K562 (cell line): ENCODE measurements at regions not wholly inside any gene's neighbourhood (a gene's known extent, or its start where the extent isn't known, plus 50 kb on each side); places are given as distances from the start of the nearest gene placed in this dataset.
A peak's percentile ranks its signal among the peaks of the same experiment; 100 is the strongest.

Experiments
- ARID1B ChIP-seq: fragments of 450-650 bp; IDR thresholded peaks from 2 replicates; pipeline ENCODE4 v1.6.1; 2016; ENCODE audit warnings: antibody characterized with exemption, mild to moderate bottlenecking, inconsistent platforms
- DDX20 ChIP-seq: fragments of 450-650 bp; IDR thresholded peaks from 2 replicates; pipeline ENCODE4 v1.6.1; 2016; ENCODE audit warnings: missing genetic modification characterization, low read depth, mild to moderate bottlenecking, missing compliant biosample characterization, moderate library complexity
- GATA2 ChIP-seq: sonication (generic); formaldehyde crosslinking; IDR thresholded peaks from 2 replicates; pipeline ENCODE4 v1.4.0; 2020; ENCODE audit warnings: mild to moderate bottlenecking, missing genetic modification reagents
- GMEB1 ChIP-seq: fragments of 250-450 bp; sonication (Bioruptor Pico); IDR thresholded peaks from 2 replicates; pipeline ENCODE4 v1.4.0; 2020; ENCODE audit warnings: mild to moderate bottlenecking
- HNRNPH1 ChIP-seq: fragments of 200-400 bp; formaldehyde crosslinking; optimal IDR thresholded peaks from 2 replicates; pipeline ENCODE3; 2017; ENCODE audit warnings: low read depth, mild to moderate bottlenecking, low read length, moderate library complexity
- ILF3 ChIP-seq: fragments of 450-650 bp; IDR thresholded peaks from 2 replicates; pipeline ENCODE4 v1.6.1; 2018; ENCODE audit warnings: antibody characterized with exemption, mild to moderate bottlenecking, moderate library complexity, borderline replicate concordance
- KAT2B ChIP-seq: IDR thresholded peaks from one replicate; pipeline ENCODE4 v1.6.1; 2012; ENCODE audit warnings: low read depth, mild to moderate bottlenecking, control low read depth, inconsistent platforms, low read length, moderate library complexity
- L3MBTL2 ChIP-seq: fragments of 450-650 bp; IDR thresholded peaks from 2 replicates; pipeline ENCODE4 v1.6.1; 2016; ENCODE audit warnings: mild to moderate bottlenecking, moderate library complexity
- MXI1 ChIP-seq: IDR thresholded peaks from 2 replicates; pipeline ENCODE4 v1.6.1; 2011; ENCODE audit warnings: low read depth, mild to moderate bottlenecking, improper control_type of control experiment, low read length
- NCOA4 ChIP-seq: fragments of 450-650 bp; IDR thresholded peaks from 2 replicates; pipeline ENCODE4 v1.6.1; 2018; ENCODE audit warnings: mild to moderate bottlenecking; ENCODE audit not compliant: partially characterized antibody
- POLR2AphosphoS5 ChIP-seq: IDR thresholded peaks from 2 replicates; pipeline ENCODE4 v1.6.1; 2011; ENCODE audit warnings: mild to moderate bottlenecking, low read depth, low read length, moderate library complexity; ENCODE audit not compliant: control insufficient read depth, insufficient read depth
- RB1 ChIP-seq: fragments of 450-650 bp; IDR thresholded peaks from 2 replicates; pipeline ENCODE4 v1.6.1; 2017; ENCODE audit warnings: low read depth, mild to moderate bottlenecking
- RBM22 ChIP-seq: fragments of 200-400 bp; formaldehyde crosslinking; IDR thresholded peaks from 2 replicates; pipeline ENCODE4 v1.6.1; 2018; ENCODE audit warnings: low read length, low read depth; ENCODE audit not compliant: poor library complexity, severe bottlenecking
- RFX1 ChIP-seq: fragments of 450-650 bp; IDR thresholded peaks from 2 replicates; pipeline ENCODE4 v1.6.1; 2016; ENCODE audit warnings: mild to moderate bottlenecking, moderate library complexity
- SRSF9 ChIP-seq: fragments of 200-400 bp; formaldehyde crosslinking; IDR thresholded peaks from 2 replicates; pipeline ENCODE4 v1.6.1; 2017; ENCODE audit warnings: low read depth, low read length, borderline replicate concordance
- STAT5B ChIP-seq: fragments of 250-450 bp; sonication (Bioruptor Pico); IDR thresholded peaks from 2 replicates; pipeline ENCODE4 v1.8.0; 2021; ENCODE audit warnings: mild to moderate bottlenecking, inconsistent platforms
- U2AF1 ChIP-seq: fragments of 200-400 bp; formaldehyde crosslinking; optimal IDR thresholded peaks from 2 replicates; pipeline ENCODE3; 2017; ENCODE audit warnings: mild to moderate bottlenecking, low read depth, low read length, moderate library complexity
- YBX1 ChIP-seq: fragments of 450-650 bp; IDR thresholded peaks from 2 replicates; pipeline ENCODE4 v1.7.1; 2016; ENCODE audit warnings: mild to moderate bottlenecking
- ZC3H8 ChIP-seq: fragments of 450-650 bp; IDR thresholded peaks from 2 replicates; pipeline ENCODE4 v1.6.1; 2017
- ZNF165 ChIP-seq: fragments of 250-450 bp; sonication (Bioruptor Pico); IDR thresholded peaks from 2 replicates; pipeline ENCODE4 v1.4.0; 2020; ENCODE audit warnings: borderline replicate concordance
- ZNF778 ChIP-seq: fragments of 450-650 bp; formaldehyde crosslinking; IDR thresholded peaks from 2 replicates; pipeline ENCODE4 v1.4.0; 2020; ENCODE audit warnings: mild to moderate bottlenecking, moderate library complexity
- TF ChIP-seq, protein P1 (sequence below): fragments of 250-450 bp; sonication (Bioruptor Pico); IDR thresholded peaks from 2 replicates; pipeline ENCODE4 v1.4.0; 2020
- TF ChIP-seq, protein P2 (sequence below): IDR thresholded peaks from 2 replicates; pipeline ENCODE4 v1.6.1; 2016; ENCODE audit warnings: missing genetic modification characterization, missing compliant biosample characterization
- TF ChIP-seq, protein P3 (sequence below), 2 experiments: IDR thresholded peaks; 2 replicates each; pipeline ENCODE4 v1.6.1; 2011; ENCODE audit warnings: borderline replicate concordance in 1 of 2, control low read depth in 1 of 2, low read depth in 1 of 2, low read length in 1 of 2, mild to moderate bottlenecking in 1 of 2, mixed read lengths in 1 of 2, moderate library complexity in 1 of 2; ENCODE audit not compliant: insufficient read depth in 1 of 2, insufficient read length in 1 of 2, poor library complexity in 1 of 2, severe bottlenecking in 1 of 2; ENCODE audit errors: extremely low read depth in 1 of 2

DNA sequence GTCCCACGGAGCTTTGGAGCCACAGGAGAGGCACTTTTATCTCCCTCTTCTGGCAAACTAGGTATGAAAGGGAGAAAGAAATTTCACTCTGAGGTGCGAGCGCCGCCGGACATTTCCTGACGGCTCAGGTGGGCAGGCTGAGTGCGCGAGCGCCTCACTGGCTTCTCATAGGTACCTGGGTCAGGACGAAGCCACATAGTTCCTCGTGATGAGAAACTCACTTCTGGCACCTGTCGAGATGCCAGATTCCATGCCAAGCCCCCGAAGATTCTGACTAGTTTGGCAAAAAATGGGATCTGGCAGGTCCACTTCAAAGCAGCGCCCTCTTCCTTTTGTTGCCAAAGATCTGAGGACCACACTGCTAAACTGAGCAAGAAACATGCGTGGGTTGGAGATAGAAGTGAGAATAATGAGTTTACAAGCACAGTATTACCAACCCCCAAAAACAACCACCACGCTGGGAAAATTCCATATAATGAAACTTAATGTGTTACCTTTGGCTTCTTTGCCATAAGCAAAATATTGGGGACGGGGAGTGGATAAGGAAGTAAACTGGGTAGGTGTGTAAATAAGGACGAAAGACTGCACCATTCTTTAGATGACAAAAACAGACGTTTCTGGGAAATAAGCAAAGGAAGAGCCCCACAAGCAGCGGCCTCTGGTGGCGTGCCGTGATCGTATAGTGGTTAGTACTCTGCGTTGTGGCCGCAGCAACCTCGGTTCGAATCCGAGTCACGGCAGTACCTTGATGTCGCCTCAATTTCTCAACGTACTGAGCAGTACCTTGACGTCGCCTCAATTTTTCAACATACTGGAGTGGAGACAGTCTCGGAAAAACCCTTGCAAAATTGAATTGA lies 89.8 kb upstream of the PRSS16 start (continued):
- TF ChIP-seq GATA2 (CRISPR knock-in tag): no peak
- no peak for TF ChIP-seq MXI1
- TF ChIP-seq, protein P1, sequence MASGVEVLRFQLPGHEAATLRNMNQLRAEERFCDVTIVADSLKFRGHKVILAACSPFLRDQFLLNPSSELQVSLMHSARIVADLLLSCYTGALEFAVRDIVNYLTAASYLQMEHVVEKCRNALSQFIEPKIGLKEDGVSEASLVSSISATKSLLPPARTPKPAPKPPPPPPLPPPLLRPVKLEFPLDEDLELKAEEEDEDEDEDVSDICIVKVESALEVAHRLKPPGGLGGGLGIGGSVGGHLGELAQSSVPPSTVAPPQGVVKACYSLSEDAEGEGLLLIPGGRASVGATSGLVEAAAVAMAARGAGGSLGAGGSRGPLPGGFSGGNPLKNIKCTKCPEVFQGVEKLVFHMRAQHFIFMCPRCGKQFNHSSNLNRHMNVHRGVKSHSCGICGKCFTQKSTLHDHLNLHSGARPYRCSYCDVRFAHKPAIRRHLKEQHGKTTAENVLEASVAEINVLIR (CRISPR knock-in tag): no peak
- no peak for TF ChIP-seq NCOA4
- TF ChIP-seq, protein P2, sequence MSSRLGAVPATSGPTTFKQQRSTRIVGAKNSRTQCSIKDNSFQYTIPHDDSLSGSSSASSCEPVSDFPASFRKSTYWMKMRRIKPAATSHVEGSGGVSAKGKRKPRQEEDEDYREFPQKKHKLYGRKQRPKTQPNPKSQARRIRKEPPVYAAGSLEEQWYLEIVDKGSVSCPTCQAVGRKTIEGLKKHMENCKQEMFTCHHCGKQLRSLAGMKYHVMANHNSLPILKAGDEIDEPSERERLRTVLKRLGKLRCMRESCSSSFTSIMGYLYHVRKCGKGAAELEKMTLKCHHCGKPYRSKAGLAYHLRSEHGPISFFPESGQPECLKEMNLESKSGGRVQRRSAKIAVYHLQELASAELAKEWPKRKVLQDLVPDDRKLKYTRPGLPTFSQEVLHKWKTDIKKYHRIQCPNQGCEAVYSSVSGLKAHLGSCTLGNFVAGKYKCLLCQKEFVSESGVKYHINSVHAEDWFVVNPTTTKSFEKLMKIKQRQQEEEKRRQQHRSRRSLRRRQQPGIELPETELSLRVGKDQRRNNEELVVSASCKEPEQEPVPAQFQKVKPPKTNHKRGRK (tag): no peak
- no peak for TF ChIP-seq ILF3
- TF ChIP-seq L3MBTL2: peak; percentile 52
- TF ChIP-seq SRSF9: no peak
- no peak for TF ChIP-seq RFX1
- 0 out of 2 replicates have a peak, but pooled peaks have one; percentile 17 for TF ChIP-seq GMEB1 (CRISPR knock-in tag)
- TF ChIP-seq DDX20 (tag): no peak
- TF ChIP-seq YBX1: no peak
- TF ChIP-seq RB1: peak; percentile 80
- TF ChIP-seq RBM22: no peak
- TF ChIP-seq ZNF778: no peak
- no peak for TF ChIP-seq POLR2AphosphoS5
- no peak for TF ChIP-seq STAT5B (CRISPR knock-in tag)
- no peak for TF ChIP-seq U2AF1
- no peak for TF ChIP-seq ARID1B
- no peak for TF ChIP-seq HNRNPH1
- no peak for TF ChIP-seq ZC3H8
- TF ChIP-seq, protein P3, sequence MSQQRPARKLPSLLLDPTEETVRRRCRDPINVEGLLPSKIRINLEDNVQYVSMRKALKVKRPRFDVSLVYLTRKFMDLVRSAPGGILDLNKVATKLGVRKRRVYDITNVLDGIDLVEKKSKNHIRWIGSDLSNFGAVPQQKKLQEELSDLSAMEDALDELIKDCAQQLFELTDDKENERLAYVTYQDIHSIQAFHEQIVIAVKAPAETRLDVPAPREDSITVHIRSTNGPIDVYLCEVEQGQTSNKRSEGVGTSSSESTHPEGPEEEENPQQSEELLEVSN (IDR thresholded peaks at IDR 0.05; ENCODE audit: borderline replicate concordance in 1 of 2, extremely low read depth in 1 of 2, insufficient read depth in 1 of 2, insufficient read length in 1 of 2, low read depth in 1 of 2, low read length in 1 of 2, poor library complexity in 1 of 2, severe bottlenecking in 1 of 2): peak in 1 of 2 experiments; percentile 18
- TF ChIP-seq ZNF165 (CRISPR knock-in tag): no peak
- no peak for TF ChIP-seq KAT2B
